ENCODE measurements at regions not wholly inside any gene's neighbourhood (a gene's known extent, or its start where the extent isn't known, plus 50 kb on each side); places are given as distances from the start of the nearest gene placed in this dataset.

DNA sequence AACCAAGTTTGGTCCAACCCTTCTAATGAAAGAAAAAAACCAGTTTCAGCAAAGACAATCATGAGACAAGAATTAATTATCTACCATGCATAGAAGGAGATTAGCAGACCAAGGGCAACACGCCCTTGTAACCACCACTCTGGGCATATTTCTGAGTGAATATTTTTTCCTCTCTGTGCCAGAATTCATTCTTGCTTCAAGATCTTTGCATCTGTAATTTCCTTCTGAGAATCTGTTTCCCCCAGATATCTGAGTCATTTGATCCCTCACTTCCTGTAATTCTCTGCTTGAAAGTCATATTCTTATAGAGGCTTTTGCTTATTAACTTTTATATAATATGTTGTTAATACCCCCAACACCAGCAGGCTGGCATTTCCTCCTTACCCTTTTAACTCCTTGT, 243.7 kb downstream of the SLC16A7 start:
- DNase-seq (ENCODE audit: low read depth in 1 of 2, low spot score in 1 of 2), result no peak

DNA sequence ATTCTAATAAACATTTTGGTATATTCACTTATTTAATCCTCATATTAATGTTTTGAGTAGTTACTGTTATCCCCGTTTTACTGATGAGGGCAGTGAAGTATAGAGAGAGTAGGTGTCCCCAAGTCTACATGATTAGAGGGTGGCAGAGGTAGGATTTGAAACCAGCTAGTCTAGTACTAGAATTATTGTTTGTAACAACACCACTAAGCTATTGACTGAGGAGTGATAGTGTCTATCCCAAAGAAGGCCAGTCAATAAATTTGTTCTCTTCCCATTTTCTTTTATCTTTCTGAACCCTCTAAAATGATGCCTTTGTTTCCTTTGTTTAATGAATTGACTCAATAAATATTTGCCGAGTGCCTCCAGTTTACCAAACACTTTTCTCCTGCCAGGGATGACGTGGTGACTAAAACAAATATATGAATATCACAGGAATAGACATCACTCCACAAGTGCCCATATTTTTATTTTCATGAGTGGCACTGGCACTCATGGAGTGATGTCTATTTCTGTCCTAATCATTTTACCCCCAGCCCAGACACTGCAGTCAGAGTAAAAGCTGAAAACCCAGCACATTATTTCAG, 247.5 kb downstream of the SLC16A7 start:
- DNase-seq (ENCODE audit: low read depth in 1 of 2, low spot score in 1 of 2), result no peak

DNA sequence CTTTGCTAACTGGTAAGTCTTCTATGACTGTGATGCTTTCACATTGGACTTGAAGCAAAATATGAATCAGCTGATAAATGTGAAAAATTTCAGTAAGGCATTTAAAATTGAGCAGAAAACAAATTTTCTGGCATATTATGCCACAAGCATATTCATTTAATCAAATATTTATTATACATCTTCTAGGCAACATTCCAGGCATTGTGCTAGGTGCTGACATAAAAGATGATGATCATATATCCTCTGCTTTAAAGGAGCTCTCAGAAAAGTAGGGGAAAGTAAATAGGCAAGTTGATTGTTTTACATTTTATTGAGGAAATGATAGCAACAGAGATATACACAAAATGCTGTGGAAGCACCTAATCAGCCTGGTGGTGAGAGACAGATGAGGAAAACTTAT, 248.9 kb downstream of the SLC16A7 start:
- DNase-seq (ENCODE audit: low read depth in 1 of 2, low spot score in 1 of 2), result no peak

DNA sequence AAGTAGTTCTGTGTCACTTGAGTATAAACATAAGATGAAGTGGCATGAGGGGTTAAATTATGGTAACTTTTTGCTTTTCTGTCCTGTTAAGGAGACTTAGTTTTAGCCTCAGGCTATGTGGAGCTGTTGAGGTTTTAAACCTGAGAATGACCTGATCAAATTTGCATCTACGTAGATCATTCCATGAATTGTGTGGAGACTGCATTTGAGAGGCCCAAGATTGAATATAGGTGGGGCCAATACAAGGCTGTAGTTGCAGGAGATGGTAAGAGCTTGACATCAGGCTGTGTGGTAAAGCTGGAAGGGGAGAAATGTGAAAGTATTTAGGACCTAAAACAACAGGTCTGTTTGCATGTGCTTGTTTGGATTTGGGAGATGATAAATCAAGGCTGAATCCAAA, 249.5 kb downstream of the SLC16A7 start:
- DNase-seq (ENCODE audit: low read depth in 1 of 2, low spot score in 1 of 2), result no peak

DNA sequence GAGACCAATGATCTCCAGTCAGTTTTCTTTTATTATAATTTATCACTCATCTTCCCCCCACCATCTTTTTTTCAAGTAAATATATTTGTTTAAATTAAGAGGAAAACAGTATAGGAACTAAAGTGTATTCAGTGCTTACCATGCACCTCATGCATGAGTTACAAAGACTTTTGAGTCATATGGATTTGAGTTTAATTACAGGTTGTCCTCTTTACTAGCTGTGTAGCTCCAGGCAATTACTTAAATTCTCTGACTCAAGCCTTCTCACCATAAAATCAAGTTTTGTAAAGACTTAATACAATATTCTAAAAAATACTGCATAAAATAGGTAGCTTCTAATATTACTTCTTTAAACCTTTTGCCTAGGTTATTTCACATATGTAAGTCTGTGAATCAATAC, 251.3 kb downstream of the SLC16A7 start:
- no peak for DNase-seq (ENCODE audit: low read depth in 1 of 2, low spot score in 1 of 2)

DNA sequence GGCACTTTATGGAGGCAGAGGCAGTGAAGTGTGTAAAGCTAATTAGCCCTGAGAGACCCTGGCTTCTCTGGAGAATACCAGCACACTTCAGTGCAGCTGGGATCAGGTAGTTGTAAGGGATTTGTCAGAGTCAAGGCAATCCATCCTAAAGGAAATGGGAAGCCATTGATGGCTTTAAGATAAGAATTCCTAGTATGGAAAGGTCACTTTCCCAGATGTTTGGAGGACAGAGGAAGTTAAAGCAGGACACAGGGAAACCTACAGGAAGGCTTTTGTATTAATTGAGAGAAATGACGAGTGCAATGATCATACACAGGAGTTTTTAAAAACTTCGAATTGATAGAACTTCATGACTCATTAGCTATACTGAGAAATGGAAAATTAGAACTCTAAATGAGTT, 254.4 kb downstream of the SLC16A7 start:
- no peak for DNase-seq (ENCODE audit: low read depth in 1 of 2, low spot score in 1 of 2)

DNA sequence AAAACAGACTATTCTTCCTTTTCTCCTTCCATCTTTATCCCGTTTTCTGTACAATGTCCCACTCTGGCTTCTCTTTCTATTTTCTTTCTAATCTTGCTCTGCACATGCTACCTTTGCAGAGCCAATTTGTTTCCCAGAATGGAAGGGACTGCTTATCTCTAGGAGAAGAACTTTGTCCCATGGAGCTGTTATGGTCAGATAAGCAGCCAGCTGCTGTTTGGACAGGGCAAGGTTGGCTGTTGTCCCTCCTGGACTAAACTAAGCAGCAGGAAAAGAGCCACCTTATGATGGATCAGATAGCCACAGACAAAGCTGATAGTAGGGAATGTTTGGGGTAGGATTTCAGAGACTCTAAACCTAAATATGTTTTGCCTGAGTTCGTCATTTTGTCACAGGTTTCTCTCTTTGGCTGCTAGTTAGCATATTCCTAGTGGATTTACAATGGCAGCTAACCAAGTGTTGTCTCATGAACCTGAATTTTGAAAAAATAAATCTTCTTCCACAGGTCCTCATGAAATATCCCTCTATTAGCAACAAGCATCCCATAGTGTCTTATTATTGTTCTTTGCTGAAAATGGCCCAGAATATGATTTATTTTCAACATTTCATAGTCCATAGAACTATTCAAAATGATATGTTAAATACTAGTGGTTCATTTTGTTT, 262.8 kb downstream of the SLC16A7 start:
- DNase-seq (ENCODE audit: low read depth in 1 of 2, low spot score in 1 of 2), result no peak

DNA sequence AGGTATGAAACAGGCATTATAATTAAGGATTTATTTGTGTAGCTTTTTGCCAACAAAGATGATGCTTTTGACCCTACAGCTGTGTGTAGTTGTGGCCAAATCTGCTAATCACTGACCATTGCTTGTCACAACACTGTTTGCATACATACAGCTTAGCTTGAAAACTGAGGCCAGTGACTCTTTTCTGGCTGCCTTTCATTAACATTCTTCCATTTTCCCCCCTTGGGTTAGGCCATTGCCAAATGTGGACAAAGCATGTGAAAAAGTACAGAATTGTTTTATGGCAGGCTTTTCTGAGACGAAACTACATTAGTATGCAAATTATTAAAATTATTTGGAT, 263.3 kb downstream of the SLC16A7 start:
- no peak for DNase-seq (ENCODE audit: low read depth in 1 of 2, low spot score in 1 of 2)

DNA sequence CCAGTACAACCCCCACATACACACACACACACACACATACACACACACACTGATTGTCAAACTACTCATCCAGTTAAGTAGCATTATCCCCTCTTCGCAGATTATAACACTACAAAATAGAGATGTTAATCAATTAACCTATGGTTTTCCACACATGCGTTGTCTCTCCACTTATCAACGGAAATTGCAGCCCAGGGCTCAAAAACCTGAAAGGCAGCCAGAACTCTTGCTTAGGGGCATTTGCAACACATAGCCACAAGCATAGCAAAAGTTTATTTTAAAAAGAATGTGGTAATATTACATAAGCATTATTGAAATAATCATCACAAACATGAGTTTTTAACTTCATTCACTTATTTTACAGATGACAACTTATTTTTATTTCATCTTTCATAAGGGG, 265.8 kb downstream of the SLC16A7 start:
- no peak for DNase-seq (ENCODE audit: low read depth in 1 of 2, low spot score in 1 of 2)

DNA sequence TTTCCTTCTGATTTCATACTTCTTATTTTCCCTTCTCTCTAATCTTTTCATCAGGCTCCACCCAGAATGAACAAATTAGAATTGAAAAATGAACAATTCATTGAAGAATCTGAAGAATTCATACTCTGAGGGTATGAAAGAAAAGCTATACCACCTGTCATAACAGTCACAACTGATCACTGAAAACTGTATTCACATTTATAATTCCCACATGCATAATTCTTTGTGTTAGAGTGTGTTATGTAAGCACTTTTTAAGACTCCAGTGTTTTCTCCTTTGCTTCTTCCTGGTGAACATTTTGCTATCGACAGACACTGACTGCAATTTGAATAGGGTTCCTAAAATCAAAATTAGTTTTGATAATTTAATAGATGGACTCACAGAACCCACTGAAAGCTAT, 271.2 kb downstream of the SLC16A7 start:
- no peak for DNase-seq (ENCODE audit: low read depth in 1 of 2, low spot score in 1 of 2)

DNA sequence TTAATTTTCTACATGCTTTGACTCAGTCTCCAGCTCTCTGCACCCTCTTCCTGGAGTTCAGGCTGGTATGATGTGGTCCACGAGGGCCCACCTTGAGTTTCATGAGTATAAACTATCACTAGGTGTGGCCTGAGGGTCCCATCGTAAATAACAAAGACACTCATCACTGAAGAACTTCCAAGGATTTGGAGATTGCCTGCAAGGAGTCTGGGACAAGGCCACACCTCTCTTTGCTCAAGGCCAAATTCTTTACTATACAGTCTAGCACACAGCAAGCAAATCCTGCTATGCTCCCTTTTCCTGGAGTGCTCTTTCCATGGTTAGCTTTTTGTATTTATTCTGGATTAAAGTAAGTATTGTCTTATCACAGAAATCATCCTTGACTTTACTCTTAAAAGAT, 271.9 kb downstream of the SLC16A7 start:
- no peak for DNase-seq (ENCODE audit: low read depth in 1 of 2, low spot score in 1 of 2)

DNA sequence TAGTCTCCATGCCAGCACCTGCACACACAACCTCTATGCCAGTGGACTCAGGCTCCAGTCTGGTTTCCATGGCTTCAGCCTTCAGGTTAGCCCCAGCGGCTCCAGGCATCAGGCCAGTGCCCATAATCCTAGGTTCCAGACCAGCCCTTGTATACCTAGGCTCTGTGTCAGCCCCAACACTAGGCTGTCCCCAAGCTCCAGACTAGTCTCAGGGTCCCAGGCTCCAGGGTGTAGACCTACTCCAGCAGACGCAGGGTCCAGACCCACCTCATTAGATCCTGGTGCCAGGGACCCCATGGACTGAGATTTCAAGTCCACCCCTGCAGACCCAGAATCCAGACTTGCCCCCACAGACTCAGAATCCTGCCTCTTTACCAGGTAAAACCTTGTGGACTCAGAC, 275.9 kb downstream of the SLC16A7 start:
- DNase-seq (ENCODE audit: low read depth in 1 of 2, low spot score in 1 of 2), result no peak

DNA sequence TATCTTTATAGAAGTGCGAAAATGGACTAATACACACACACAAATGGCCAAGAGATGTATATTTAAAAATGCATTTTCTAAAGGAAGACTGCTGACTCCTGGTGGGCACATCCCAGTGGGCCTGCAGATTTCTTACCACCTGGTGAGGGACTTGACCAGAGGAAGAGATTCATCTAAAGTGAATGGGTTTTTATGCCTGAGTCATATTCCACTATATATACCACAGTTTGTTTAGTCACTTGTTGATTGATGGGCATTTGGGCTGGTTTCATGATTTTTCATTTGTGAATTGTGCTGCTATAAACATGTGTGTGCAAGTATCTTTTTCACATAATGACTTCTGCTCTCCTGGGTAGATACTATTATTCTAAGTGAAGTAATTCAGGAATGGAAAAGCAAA, 277.3 kb downstream of the SLC16A7 start:
- DNase-seq (ENCODE audit: low read depth in 1 of 2, low spot score in 1 of 2), result no peak

DNA sequence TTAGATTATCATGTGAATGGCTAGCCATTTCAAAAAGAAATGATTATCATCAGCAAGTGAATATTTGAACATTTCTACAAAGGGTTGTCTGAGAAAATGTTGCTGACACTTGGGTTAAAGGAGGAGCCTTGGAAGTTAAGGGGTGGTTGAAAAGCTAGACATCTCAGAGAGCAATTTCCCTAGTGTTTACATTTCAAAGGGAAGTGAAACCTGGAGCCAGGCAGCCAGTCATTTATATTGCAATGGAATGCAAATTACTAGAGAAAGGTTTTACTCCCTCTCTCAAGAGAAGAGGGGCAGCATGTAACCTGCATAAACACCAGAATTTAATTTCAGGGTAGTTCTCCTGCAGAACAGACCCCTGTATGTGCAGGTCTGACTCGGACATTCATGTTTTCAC, 279.0 kb downstream of the SLC16A7 start:
- no peak for DNase-seq (ENCODE audit: low read depth in 1 of 2, low spot score in 1 of 2)

DNA sequence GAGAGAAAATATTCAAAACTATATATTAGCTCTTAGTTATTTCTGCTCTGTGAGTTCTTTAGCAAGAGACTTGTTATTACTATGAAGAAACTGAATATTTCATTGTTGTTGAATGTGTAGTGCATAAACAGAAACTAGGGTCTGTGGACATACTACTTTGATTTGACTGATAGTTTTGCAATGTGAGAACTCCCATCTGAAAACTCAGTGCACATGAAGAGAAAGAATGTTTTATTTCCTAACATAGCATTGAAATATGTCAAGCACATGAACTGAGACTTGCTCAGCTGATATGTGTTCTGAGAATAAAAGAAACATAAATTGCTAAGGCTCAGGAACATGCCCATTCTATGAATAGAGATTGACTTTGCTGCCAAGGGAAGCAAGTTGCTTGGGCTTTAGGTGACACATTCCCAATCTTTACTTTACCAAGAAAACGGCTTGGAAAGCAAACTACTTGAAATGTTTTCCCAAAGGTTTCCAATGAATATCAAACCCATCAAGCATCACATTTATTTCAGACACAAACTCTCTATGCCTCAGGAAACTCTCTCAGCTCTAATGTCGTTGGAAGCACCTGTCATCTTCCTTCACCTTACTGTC, 290.4 kb downstream of the SLC16A7 start:
- no peak for DNase-seq (ENCODE audit: low read depth in 1 of 2, low spot score in 1 of 2)

DNA sequence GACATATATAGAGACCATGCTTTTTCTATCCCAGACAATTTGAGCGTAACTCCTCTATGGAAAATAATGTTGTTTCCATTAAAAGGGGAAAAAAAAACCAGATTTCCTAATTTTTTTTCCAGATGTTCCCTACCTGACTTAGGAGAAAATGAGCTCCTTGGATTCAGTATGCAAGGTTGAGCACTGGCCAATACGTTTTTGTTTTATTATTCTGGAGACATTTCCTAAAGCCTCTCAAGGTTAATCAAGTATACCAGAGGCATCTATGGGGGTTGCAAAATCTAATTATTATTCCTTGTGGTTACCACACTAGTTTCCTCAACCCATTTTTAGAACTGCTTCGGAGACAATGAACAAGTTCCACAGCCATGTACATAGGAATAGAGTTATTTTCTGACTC, 291.3 kb downstream of the SLC16A7 start:
- no peak for DNase-seq (ENCODE audit: low read depth in 1 of 2, low spot score in 1 of 2)

DNA sequence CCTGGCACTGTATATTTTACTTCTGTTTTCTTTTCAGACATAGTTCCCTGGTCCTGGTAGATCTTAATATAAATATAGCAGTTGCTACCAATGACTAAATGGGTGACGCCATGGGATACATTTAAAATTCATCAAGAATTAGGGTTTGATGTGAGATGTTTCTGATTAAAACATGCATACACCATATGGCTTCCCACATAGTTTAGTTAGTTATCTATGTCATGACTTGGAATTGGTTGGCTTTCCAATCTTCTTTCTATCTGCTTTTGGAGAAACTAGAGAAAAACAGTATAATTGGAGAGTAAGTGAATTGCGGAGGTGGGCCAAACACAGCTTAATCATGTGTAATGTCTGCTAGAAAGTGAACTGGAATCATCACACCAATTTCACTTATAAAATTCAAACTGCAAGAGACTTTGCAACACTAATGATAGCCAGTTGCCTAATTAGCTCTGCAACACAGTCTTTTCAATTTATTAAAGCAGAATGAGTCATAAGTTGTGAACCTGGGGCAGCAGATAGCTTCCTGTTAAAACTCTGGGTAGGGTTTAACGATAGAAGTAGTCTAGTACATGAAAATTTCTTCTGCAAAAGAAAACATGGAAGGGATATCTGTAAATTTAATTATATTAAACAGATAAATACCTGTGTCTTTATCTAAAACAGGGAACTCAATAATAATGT, 295.2 kb downstream of the SLC16A7 start:
- no peak for DNase-seq (ENCODE audit: low read depth in 1 of 2, low spot score in 1 of 2)

DNA sequence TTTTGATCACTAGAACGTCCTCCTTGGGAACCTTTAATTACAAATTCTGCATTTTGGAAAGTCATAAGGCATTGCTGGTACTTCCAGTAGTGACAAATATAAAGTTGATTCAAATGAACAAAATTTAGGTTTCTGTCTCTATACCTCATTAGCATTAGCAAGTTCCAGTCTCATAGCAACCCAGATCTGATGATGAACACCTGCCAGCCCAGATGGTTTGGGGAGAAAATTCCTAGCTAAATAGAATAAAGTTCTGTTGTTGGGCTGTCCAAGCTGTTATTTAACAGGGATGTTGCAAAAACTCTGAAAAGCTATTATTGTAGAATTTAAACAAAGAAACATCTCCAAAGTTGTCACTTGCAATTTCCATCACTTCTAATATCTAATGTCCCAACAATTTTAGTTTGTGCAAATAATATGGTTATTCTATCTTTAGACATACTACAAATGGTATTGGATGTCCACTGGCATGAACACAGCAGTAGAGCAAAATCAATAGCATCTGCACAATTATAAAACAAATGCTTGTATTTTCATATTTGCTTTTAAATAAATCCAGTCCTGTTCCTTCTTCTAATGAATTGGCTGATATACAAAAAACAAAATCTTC, 299.4 kb downstream of the SLC16A7 start:
- no peak for DNase-seq (ENCODE audit: low read depth in 1 of 2, low spot score in 1 of 2)

DNA sequence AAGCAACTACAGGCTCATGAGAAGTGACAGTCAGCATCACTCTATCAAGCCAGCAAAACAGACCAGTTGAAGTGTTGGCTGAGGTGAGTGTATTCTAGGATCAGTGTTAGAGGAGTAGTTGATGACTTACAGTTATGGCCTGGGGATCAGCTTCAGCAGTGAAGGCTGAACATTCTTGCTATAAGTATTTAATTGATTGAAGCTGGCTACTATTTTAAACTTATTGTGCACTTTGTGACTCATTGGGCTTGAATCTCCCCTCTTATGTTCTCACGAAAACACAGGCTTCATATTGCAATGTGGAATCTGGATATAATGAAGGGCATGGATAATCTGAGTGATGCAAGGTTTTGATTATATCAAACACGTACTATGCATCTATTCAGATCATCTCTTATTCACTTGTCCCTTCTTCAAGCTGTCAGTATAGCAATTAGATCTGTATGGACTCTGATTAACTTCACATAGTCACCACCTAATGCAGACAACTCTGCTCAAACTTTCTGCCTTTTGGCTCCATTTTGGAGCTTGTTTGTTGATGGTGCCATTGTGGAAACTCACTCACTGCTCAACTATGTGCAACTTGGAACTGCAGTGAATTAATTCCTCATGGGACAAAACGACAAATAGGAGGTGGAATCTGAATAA, 309.2 kb downstream of the SLC16A7 start:
- DNase-seq (ENCODE audit: low read depth in 1 of 2, low spot score in 1 of 2), result no peak

DNA sequence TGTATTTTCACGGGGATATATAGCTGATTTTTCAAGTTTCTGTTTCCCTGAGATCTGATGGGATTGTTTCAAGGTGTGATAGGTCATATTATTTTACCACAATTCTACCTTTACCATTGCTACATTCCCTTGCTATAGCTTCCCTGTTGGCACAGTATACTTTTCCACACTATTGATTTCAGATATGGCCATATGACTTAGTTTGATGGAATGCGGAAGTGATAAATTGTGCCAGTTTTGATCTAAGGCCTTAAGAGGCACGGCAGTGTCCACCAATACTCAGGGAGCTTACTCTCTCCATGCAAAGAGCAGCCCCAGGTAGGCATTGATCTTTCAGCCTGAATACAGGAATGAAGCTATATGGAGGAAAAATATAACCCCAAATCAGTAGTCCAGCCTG, 315.7 kb downstream of the SLC16A7 start:
- no peak for DNase-seq (ENCODE audit: low read depth in 1 of 2, low spot score in 1 of 2)

DNA sequence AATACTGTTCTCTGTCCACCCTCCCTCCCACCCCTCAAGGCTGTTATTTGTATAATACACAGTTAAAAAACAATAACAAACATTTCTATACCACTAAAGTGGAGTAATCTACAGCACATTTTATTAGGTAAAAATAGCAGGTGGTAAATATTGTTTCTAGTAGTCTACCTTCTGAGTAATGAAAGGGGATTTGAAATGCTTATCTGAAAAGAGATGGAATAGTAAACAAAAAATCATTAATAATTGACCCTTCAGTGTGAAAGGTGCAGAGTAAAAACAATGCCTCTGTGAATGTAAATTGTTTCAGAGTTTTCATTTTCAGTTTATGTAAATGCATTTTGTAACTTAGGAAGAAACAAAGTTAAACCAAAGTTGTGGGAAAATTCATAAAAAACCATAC, 321.2 kb downstream of the SLC16A7 start:
- no peak for DNase-seq (ENCODE audit: low read depth in 1 of 2, low spot score in 1 of 2)

DNA sequence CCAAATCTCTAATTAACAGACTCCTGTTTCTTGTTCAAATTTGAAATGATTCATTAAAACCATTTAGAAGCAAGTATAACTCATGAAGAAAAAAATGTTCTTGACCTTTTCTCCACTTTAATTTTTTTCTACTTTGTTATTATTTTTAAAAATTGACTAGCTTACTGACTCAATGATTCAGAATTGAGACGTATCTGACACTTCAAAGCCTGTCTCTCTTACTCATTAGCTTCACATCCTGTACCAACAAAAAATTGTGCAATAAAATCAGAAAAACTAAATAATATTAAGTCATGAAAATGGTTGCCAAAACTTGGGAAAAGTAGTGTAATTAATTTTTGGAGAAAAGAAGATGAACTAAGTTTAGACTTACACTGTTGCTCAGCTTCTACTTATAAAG, 331.2 kb downstream of the SLC16A7 start:
- DNase-seq (ENCODE audit: low read depth in 1 of 2, low spot score in 1 of 2), result no peak

Data from activated CD4-positive, alpha-beta T cell treated with anti-CD3 and anti-CD28 coated beads, Interleukin-2, amount 50 U/mL, for 24 hours (primary cell).